HCT116 (cell line): ENCODE measurements at regions not wholly inside any gene's neighbourhood (a gene's known extent, or its start where the extent isn't known, plus 50 kb on each side); places are given as distances from the start of the nearest gene placed in this dataset.
"Not testable (repeated sequence)": the region's sequence is repeated elsewhere in the genome, so short reads cannot be mapped to it uniquely, and the experiment has no call there.

Experiments
- ATAC-seq: fragments of 200-7000 bp; cut with Tn5 transposase; 2 replicates; pipeline ENCODE4 v1.9.1; 2020; ENCODE audit warnings: mild to moderate bottlenecking, moderate library complexity
- BruUV-seq: library from RNA; stranded (reverse); fragments of 400-500 nt; replicated peaks from 2 replicates; lab custom pipeline; 2021; lab: Mats Ljungman, UMichigan
- CTCF ChIA-PET: fragments of 300-600 bp; sonication (Branson Sonifier 250); formaldehyde crosslinking; loops from one replicate; lab custom pipeline; 2021; ENCODE audit warnings: antibody characterized with exemption; lab: Charles Lee
- POLR2A ChIA-PET: fragments of 300-600, 350-600 bp; sonication (Branson Sonifier 250); formaldehyde crosslinking; loops from one replicate; lab custom pipeline; 2021; ENCODE audit warnings: antibody characterized with exemption; lab: Charles Lee
- RAD21 ChIA-PET, 2 experiments: fragments of 300-600 bp; sonication (Branson Sonifier 250); formaldehyde crosslinking; loops; one replicate each; lab custom pipeline; 2023; ENCODE audit warnings: low total read pairs in 2 of 2; ENCODE audit not compliant: uncharacterized antibody in 2 of 2, unreplicated experiment in 2 of 2, low non-redundant PET in 1 of 2; lab: Charles Lee
- DNase-seq: peaks from one replicate; pipeline ENCODE4 v3.0.0-alpha.2; 2010; ENCODE audit warnings: low read depth, low spot score
- H2AFZ ChIP-seq: fragments of 200-600 bp; shearing (Covaris generic), sonication (generic); 2 replicates; pipeline ENCODE4 v1.6.1; 2017; ENCODE audit warnings: low read depth, mixed run types, mixed read lengths, antibody characterized with exemption, low read length; ENCODE audit not compliant: poor library complexity, severe bottlenecking
- H3K27ac ChIP-seq: 2 replicates; pipeline ENCODE4 v1.5.1; 2012; ENCODE audit warnings: low read depth, low read length
- H3K27me3 ChIP-seq: fragments of 200-600 bp; sonication (generic); 2 replicates; pipeline ENCODE4 v1.6.1; 2016; ENCODE audit warnings: mixed run types, low read length, mixed read lengths; ENCODE audit not compliant: insufficient read depth
- H3K36me3 ChIP-seq, 2 experiments: fragments of 200-500 bp in 1 of 2; fragments of 200-600 bp in 1 of 2; sonication (Bioruptor generic) in 1 of 2; sonication (generic) in 1 of 2; 2 replicates each; pipeline versions ENCODE4 v1.5.1 to v1.6.1; 2014 to 2016; ENCODE audit warnings: low read length in 2 of 2, inconsistent platforms in 1 of 2, mixed read lengths in 1 of 2, mixed run types in 1 of 2; ENCODE audit not compliant: insufficient read depth in 2 of 2, control insufficient read depth in 1 of 2
- H3K4me1 ChIP-seq, 2 experiments: fragments of 200-600 bp in 1 of 2; sonication (generic) in 1 of 2; 2 replicates each; pipeline versions ENCODE4 v1.5.1 to v1.6.1; 2012 to 2017; ENCODE audit warnings: low read length in 2 of 2, inconsistent platforms in 1 of 2, mild to moderate bottlenecking in 1 of 2, mixed read lengths in 1 of 2, mixed run types in 1 of 2, moderate library complexity in 1 of 2; ENCODE audit not compliant: insufficient read depth in 2 of 2, control insufficient read depth in 1 of 2
- H3K4me2 ChIP-seq: fragments of 200-600 bp; sonication (generic); 2 replicates; pipeline ENCODE4 v1.6.1; 2017; ENCODE audit warnings: mixed run types, low read length, mixed read lengths
- H3K4me3 ChIP-seq, 2 experiments: fragments of 200-600 bp in 1 of 2; sonication (generic) in 1 of 2; replicated peaks in 1 of 2; 2 replicates each; pipeline ENCODE4 v1.5.1; 2011 to 2016; ENCODE audit warnings: low read length in 2 of 2, control low read depth in 1 of 2, low read depth in 1 of 2, mild to moderate bottlenecking in 1 of 2, mixed read lengths in 1 of 2, mixed run types in 1 of 2
- H3K79me2 ChIP-seq: fragments of 200-600 bp; sonication (generic); 2 replicates; pipeline ENCODE4 v1.6.1; 2017; ENCODE audit warnings: mild to moderate bottlenecking, mixed run types, low read length, moderate library complexity, mixed read lengths; ENCODE audit not compliant: insufficient read depth
- H3K9ac ChIP-seq: fragments of 200-600 bp; sonication (generic); 2 replicates; pipeline ENCODE4 v1.6.1; 2016; ENCODE audit warnings: low read length, mixed read lengths
- H3K9me2 ChIP-seq: fragments of 200-600 bp; sonication (generic), shearing (Covaris generic); 2 replicates; pipeline ENCODE4 v1.6.1; 2017; ENCODE audit warnings: mixed run types, mild to moderate bottlenecking, moderate library complexity; ENCODE audit not compliant: insufficient read depth
- H3K9me3 ChIP-seq, 2 experiments: fragments of 200-500 bp in 1 of 2; fragments of 200-600 bp in 1 of 2; sonication (Bioruptor generic) in 1 of 2; sonication (generic) in 1 of 2; 2 replicates each; pipeline ENCODE4 v1.6.1; 2014 to 2017; ENCODE audit warnings: low read length in 2 of 2, mixed read lengths in 2 of 2, inconsistent platforms in 1 of 2, low read depth in 1 of 2, mild to moderate bottlenecking in 1 of 2, mixed run types in 1 of 2, moderate library complexity in 1 of 2; ENCODE audit not compliant: control insufficient read depth in 1 of 2, insufficient read depth in 1 of 2
- H4K20me1 ChIP-seq: fragments of 200-600 bp; sonication (generic), shearing (Covaris generic); 2 replicates; pipeline ENCODE4 v1.6.1; 2017; ENCODE audit warnings: mixed run types, mild to moderate bottlenecking, moderate library complexity; ENCODE audit not compliant: insufficient read depth
- FOSL1 ChIP-seq: IDR thresholded peaks from 2 replicates; pipeline ENCODE4 v1.6.1; 2012; ENCODE audit warnings: low read depth
- RAD21 ChIP-seq: IDR thresholded peaks from 2 replicates; pipeline ENCODE4 v1.6.1; 2012; ENCODE audit warnings: low read depth, mild to moderate bottlenecking
- SP1 ChIP-seq: IDR thresholded peaks from 2 replicates; pipeline ENCODE4 v1.6.1; 2012; ENCODE audit warnings: low read depth
- ZNF274 ChIP-seq: fragments of 200-500 bp; sonication (Bioruptor generic); IDR thresholded peaks from 2 replicates; pipeline ENCODE4 v1.6.1; 2014; ENCODE audit warnings: mild to moderate bottlenecking, low read depth, low read length, inconsistent platforms
- intact Hi-C: fragments of 100-400 bp; cut with micrococcal nuclease; formaldehyde crosslinking; loops from 2 replicates; pipeline ENCODE4 v1.10.0; 2022
- TF ChIP-seq, protein P1 (sequence below): IDR thresholded peaks from 2 replicates; pipeline ENCODE4 v1.6.1; 2011; ENCODE audit warnings: mild to moderate bottlenecking, low read length, moderate library complexity; ENCODE audit not compliant: insufficient replicate concordance; ENCODE audit errors: extremely low read depth
- TF ChIP-seq, protein P2 (sequence below): IDR thresholded peaks from 2 replicates; pipeline ENCODE4 v1.6.1; 2012

DNA sequence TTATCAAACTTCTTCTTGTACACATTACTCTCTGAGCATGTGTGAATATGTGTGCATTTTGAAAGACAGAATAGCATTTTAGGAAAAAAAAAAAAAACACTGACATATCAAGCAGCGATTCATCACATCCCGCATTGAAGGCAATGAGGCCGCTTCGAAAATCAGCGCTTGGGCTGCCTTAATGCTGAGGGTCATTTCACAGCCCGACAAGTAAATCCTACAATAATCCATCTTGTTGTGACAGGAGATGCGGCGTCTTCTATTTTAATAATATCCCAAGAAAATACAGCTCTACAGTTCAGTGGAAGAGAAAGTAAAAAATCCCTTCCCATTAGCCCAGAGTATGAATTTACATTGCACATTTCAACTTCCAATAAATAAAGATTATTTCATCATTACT lies 389.2 kb upstream of the GRM7 start (continued):
- TF ChIP-seq RAD21 (no peak), ZNF274 (no peak), SP1 (no peak), FOSL1 (no peak)
- TF ChIP-seq, protein P1, sequence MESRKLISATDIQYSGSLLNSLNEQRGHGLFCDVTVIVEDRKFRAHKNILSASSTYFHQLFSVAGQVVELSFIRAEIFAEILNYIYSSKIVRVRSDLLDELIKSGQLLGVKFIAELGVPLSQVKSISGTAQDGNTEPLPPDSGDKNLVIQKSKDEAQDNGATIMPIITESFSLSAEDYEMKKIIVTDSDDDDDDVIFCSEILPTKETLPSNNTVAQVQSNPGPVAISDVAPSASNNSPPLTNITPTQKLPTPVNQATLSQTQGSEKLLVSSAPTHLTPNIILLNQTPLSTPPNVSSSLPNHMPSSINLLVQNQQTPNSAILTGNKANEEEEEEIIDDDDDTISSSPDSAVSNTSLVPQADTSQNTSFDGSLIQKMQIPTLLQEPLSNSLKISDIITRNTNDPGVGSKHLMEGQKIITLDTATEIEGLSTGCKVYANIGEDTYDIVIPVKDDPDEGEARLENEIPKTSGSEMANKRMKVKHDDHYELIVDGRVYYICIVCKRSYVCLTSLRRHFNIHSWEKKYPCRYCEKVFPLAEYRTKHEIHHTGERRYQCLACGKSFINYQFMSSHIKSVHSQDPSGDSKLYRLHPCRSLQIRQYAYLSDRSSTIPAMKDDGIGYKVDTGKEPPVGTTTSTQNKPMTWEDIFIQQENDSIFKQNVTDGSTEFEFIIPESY, result no peak
- TF ChIP-seq, protein P2, sequence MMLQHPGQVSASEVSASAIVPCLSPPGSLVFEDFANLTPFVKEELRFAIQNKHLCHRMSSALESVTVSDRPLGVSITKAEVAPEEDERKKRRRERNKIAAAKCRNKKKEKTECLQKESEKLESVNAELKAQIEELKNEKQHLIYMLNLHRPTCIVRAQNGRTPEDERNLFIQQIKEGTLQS, result no peak

DNA sequence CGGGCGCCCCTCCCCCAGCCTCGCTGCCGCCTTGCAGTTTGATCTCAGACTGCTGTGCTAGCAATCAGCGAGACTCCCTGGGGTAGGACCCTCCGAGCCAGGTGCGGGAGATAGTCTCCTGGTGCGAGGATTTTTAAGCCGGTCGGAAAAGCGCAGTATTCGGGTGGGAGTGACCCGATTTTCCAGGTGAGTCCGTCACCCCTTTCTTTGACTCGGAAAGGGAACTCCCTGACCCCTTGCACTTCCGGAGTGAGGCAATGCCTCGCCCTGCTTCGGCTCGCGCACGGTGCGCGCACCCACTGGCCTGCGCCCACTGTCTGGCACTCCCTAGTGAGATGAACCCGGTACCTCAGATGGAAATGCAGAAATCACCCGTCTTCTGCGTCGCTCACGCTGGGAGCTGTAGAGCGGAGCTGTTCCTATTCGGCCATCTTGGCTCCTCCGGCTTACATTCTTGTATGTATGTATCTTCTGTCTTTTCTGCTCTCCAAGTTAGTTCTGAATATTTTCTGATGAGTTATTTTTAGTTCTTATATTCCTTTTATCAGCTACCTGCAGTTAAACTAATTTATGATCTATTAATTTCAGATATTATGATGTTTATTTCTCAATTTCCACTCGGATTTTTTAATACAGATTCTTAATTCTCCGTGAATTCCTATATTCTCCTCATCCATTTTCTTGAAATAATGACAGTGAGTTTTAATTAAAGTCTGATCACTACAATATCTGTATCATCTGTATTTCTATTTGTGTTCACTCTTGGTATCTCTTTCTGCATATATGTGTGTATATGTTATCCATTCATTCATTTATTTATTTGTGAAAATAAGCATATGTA lies 370.2 kb upstream of the GRM7 start:
- H3K4me1 ChIP-seq, ATAC-seq, RAD21 ChIA-PET, H3K9me2 ChIP-seq, H4K20me1 ChIP-seq, H3K4me2 ChIP-seq, BruUV-seq, H3K9ac ChIP-seq, H3K27me3 ChIP-seq, intact Hi-C loops, H3K79me2 ChIP-seq, DNase-seq, POLR2A ChIA-PET, H3K4me3 ChIP-seq, H2AFZ ChIP-seq, H3K27ac ChIP-seq, CTCF ChIA-PET, H3K9me3 ChIP-seq, H3K36me3 ChIP-seq: not testable (repeated sequence)
